ENCODE measurements at regions not wholly inside any gene's neighbourhood (a gene's known extent, or its start where the extent isn't known, plus 50 kb on each side); places are given as distances from the start of the nearest gene placed in this dataset.

- no peak for TF ChIP-seq EZH2 (IDR thresholded peaks at IDR 0.05; ENCODE audit: borderline replicate concordance, insufficient read depth, low read depth, low read length, poor library complexity, severe bottlenecking)
- TF ChIP-seq, protein P1, sequence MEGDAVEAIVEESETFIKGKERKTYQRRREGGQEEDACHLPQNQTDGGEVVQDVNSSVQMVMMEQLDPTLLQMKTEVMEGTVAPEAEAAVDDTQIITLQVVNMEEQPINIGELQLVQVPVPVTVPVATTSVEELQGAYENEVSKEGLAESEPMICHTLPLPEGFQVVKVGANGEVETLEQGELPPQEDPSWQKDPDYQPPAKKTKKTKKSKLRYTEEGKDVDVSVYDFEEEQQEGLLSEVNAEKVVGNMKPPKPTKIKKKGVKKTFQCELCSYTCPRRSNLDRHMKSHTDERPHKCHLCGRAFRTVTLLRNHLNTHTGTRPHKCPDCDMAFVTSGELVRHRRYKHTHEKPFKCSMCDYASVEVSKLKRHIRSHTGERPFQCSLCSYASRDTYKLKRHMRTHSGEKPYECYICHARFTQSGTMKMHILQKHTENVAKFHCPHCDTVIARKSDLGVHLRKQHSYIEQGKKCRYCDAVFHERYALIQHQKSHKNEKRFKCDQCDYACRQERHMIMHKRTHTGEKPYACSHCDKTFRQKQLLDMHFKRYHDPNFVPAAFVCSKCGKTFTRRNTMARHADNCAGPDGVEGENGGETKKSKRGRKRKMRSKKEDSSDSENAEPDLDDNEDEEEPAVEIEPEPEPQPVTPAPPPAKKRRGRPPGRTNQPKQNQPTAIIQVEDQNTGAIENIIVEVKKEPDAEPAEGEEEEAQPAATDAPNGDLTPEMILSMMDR (IDR thresholded peaks at IDR 0.05), result no peak
These were observed 75.8 kb upstream of the F9 start for GRCh38 chrX:139454743-139455142.
